H9 (cell line): ENCODE measurements at regions not wholly inside any gene's neighbourhood (a gene's known extent, or its start where the extent isn't known, plus 50 kb on each side); places are given as distances from the start of the nearest gene placed in this dataset.

Experiments used
- DNase-seq: peaks from one replicate; pipeline ENCODE4 v3.0.0-alpha.2; 2017
- H2AFZ ChIP-seq: one replicate; pipeline ENCODE4 v1.6.1; 2013; ENCODE audit warnings: mild to moderate bottlenecking, low read length, control low read depth, moderate library complexity
- H2AK5ac ChIP-seq: 2 replicates; pipeline ENCODE4 v1.6.1; 2013; ENCODE audit warnings: low read length, control low read depth, mixed read lengths; ENCODE audit not compliant: insufficient read length
- H2BK120ac ChIP-seq: one replicate; pipeline ENCODE4 v1.6.1; 2013; ENCODE audit warnings: low read depth, mild to moderate bottlenecking, low read length, control low read depth, inconsistent platforms; ENCODE audit not compliant: poor library complexity, severe bottlenecking
- H2BK12ac ChIP-seq: 2 replicates; pipeline ENCODE4 v1.6.1; 2013; ENCODE audit warnings: low read length, control low read depth, mixed read lengths, low read depth; ENCODE audit not compliant: insufficient read length
- H2BK15ac ChIP-seq: 2 replicates; pipeline ENCODE4 v1.6.1; 2013; ENCODE audit warnings: low read depth, low read length, control low read depth
- H2BK20ac ChIP-seq: one replicate; pipeline ENCODE4 v1.6.1; 2013; ENCODE audit warnings: low read depth, mild to moderate bottlenecking, low read length, control low read depth, inconsistent platforms; ENCODE audit not compliant: poor library complexity, severe bottlenecking
- H2BK5ac ChIP-seq: 2 replicates; pipeline ENCODE4 v1.6.1; 2013; ENCODE audit warnings: low read length, control low read depth, mixed read lengths; ENCODE audit not compliant: insufficient read length
- H3K14ac ChIP-seq: 2 replicates; pipeline ENCODE4 v1.6.1; 2013; ENCODE audit warnings: low read length, control low read depth; ENCODE audit not compliant: insufficient read depth
- H3K18ac ChIP-seq: 2 replicates; pipeline ENCODE4 v1.6.1; 2013; ENCODE audit warnings: low read depth, mild to moderate bottlenecking, mixed read lengths, low read length, control low read depth; ENCODE audit not compliant: insufficient read length
- H3K23ac ChIP-seq: 2 replicates; pipeline ENCODE4 v1.6.1; 2013; ENCODE audit warnings: low read length, control low read depth, mixed read lengths, low read depth; ENCODE audit not compliant: insufficient read length
- H3K23me2 ChIP-seq: 2 replicates; pipeline ENCODE4 v1.6.1; 2013; ENCODE audit warnings: low read depth, mild to moderate bottlenecking, mixed read lengths, low read length, control low read depth; ENCODE audit not compliant: insufficient read length, poor library complexity, severe bottlenecking
- H3K27ac ChIP-seq: 2 replicates; pipeline ENCODE4 v1.5.1; 2013; ENCODE audit warnings: low read length, control low read depth, mixed read lengths, low read depth; ENCODE audit not compliant: insufficient read length
- H3K27me3 ChIP-seq: 2 replicates; pipeline ENCODE4 v1.6.1; 2013; ENCODE audit warnings: low read length, control low read depth, inconsistent platforms; ENCODE audit not compliant: insufficient read depth
- H3K4ac ChIP-seq: 2 replicates; pipeline ENCODE4 v1.6.1; 2013; ENCODE audit warnings: low read depth, mild to moderate bottlenecking, control low read depth, inconsistent platforms, low read length, moderate library complexity
- H3K4me1 ChIP-seq: 2 replicates; pipeline ENCODE4 v1.6.1; 2013; ENCODE audit warnings: low read length, control low read depth, inconsistent platforms; ENCODE audit not compliant: insufficient read depth
- H3K4me2 ChIP-seq: 2 replicates; pipeline ENCODE4 v1.6.1; 2013; ENCODE audit warnings: low read length, control low read depth, mixed read lengths; ENCODE audit not compliant: insufficient read length, insufficient read depth
- H3K56ac ChIP-seq: 2 replicates; pipeline ENCODE4 v1.6.1; 2013; ENCODE audit warnings: low read depth, mild to moderate bottlenecking, mixed read lengths, low read length, control low read depth; ENCODE audit not compliant: insufficient read length
- H3K79me1 ChIP-seq: 2 replicates; pipeline ENCODE4 v1.6.1; 2013; ENCODE audit warnings: low read depth, mild to moderate bottlenecking, moderate library complexity, low read length, control low read depth, inconsistent platforms; ENCODE audit not compliant: insufficient read depth, poor library complexity, severe bottlenecking
- H3K79me2 ChIP-seq: 2 replicates; pipeline ENCODE4 v1.6.1; 2013; ENCODE audit warnings: low read length, control low read depth, inconsistent platforms; ENCODE audit not compliant: insufficient read depth
- H3K9ac ChIP-seq: 2 replicates; pipeline ENCODE4 v1.6.1; 2013; ENCODE audit warnings: low read length, control low read depth, mixed read lengths; ENCODE audit not compliant: insufficient read length; ENCODE audit errors: extremely low read depth
- H3K9me3 ChIP-seq: one replicate; pipeline ENCODE4 v1.6.1; 2013; ENCODE audit warnings: low read depth, low read length, inconsistent platforms; ENCODE audit not compliant: control insufficient read depth
- H3T11ph ChIP-seq: one replicate; pipeline ENCODE4 v1.6.1; 2013; ENCODE audit warnings: mild to moderate bottlenecking, low read length, control low read depth, inconsistent platforms
- H4K20me1 ChIP-seq: one replicate; pipeline ENCODE4 v1.6.1; 2013; ENCODE audit not compliant: control insufficient read depth, insufficient read length, insufficient read depth
- H4K5ac ChIP-seq: 2 replicates; pipeline ENCODE4 v1.6.1; 2013; ENCODE audit warnings: low read depth, mild to moderate bottlenecking, mixed read lengths, low read length, control low read depth; ENCODE audit not compliant: insufficient read length
- H4K8ac ChIP-seq: replicated peaks from 2 replicates; pipeline ENCODE4 v1.6.1; 2013; ENCODE audit warnings: low read length, control low read depth, mixed read lengths, low read depth; ENCODE audit not compliant: insufficient read length
- H4K91ac ChIP-seq: 2 replicates; pipeline ENCODE4 v1.6.1; 2013; ENCODE audit warnings: low read depth, mild to moderate bottlenecking, moderate library complexity, mixed read lengths, low read length, control low read depth; ENCODE audit not compliant: insufficient read length
- H3K27ac Mint-ChIP-seq, 3 experiments: 2 replicates in 2 of 3; 3 replicates in 1 of 3; pipeline ENCODE4 v1.8.0; 2020 to 2021; ENCODE audit warnings: mixed read lengths in 3 of 3, mild to moderate bottlenecking in 1 of 3, moderate library complexity in 1 of 3
- H3K27me3 Mint-ChIP-seq: 2 replicates; pipeline ENCODE4 v1.8.0; 2021; ENCODE audit warnings: low read depth, mild to moderate bottlenecking, moderate library complexity, mixed read lengths
- H3K36me3 Mint-ChIP-seq, 3 experiments: 2 replicates in 2 of 3; 3 replicates in 1 of 3; pipeline ENCODE4 v1.8.0; 2020 to 2021; ENCODE audit warnings: low read depth in 3 of 3, mixed read lengths in 3 of 3; ENCODE audit not compliant: insufficient read depth in 1 of 3
- H3K4me1 Mint-ChIP-seq, 2 experiments: 2 replicates each; pipeline ENCODE4 v1.8.0; 2020; ENCODE audit warnings: mixed read lengths in 2 of 2
- H3K4me3 Mint-ChIP-seq, 2 experiments: 2 replicates in 1 of 2; 3 replicates in 1 of 2; pipeline ENCODE4 v1.8.0; 2020 to 2021; ENCODE audit warnings: mild to moderate bottlenecking in 2 of 2, mixed read lengths in 2 of 2, moderate library complexity in 1 of 2
- H3K9me3 Mint-ChIP-seq, 2 experiments: 2 replicates in 1 of 2; 3 replicates in 1 of 2; pipeline ENCODE4 v1.8.0; 2020; ENCODE audit warnings: mild to moderate bottlenecking in 2 of 2, mixed read lengths in 2 of 2, moderate library complexity in 1 of 2
- WGBS: extraction: QIAGEN DNeasy Blood & Tissue Kit; methylation state at CpG from one replicate; pipeline ENCODE4 v1.1.7; 2013; ENCODE audit warnings: missing lambda C conversion rate, low lambda C conversion rate, mixed read lengths; ENCODE audit not compliant: insufficient read length; ENCODE audit errors: extremely low coverage; 5-methylcytosine and 5-hydroxymethylcytosine counted together
- TF ChIP-seq, protein P1 (sequence below): fragments of 200-600 bp; sonication (generic); conservative IDR thresholded peaks from 3 replicates; pipeline ENCODE4 v1.8.0; 2021; ENCODE audit warnings: antibody characterized with exemption, mild to moderate bottlenecking

DNA sequence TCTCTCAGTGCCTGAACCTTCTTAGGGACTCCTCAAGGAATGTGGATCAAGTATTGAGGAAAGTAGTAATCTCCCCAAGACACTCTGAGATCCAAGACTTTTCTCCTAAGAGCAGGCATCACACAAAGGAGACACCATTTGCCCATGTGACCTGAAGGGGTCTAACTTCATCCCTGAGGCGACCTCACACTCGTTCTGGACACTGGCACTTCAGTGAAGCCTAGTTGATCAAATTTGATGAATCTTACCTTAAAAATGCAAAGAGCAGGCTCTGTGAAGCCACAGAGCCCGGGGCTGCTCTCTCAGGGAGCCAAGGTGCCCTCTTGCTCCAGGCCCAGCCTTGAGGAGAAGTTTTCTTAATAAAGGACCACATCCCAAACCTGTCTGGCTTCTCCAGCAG, 64.3 kb downstream of the SCN11A start:
- H3K14ac ChIP-seq, result no peak overlapping the region
- Mint-ChIP-seq H3K36me3 (peaks cover 0 to 8% (median 0%) of the 10 kb centered on the region in 3 experiments; a peak in 1 of 7 replicates), H3K9me3 (peaks cover 0 to 3% of the 10 kb centered on the region in 2 experiments; a peak in 3 of 5 replicates), H3K4me3 (no peak overlapping the region), H3K4me1 (peaks cover 26 to 32% of the 10 kb centered on the region in 2 experiments), H3K27ac (no peak overlapping the region), H3K27me3 (peaks cover 2% of the 10 kb centered on the region; the same call in 1 of the 2 replicates)
- H2BK12ac ChIP-seq, result no peak overlapping the region
- no CpG with 5 or more reads among the region's 3 CpGs for WGBS
- H2BK5ac ChIP-seq, result no peak overlapping the region
- no peak overlapping the region for H3K18ac ChIP-seq
- no peak overlapping the region for H2BK15ac ChIP-seq
- no peak overlapping the region for H3K4ac ChIP-seq
- H3K27ac ChIP-seq, result no peak overlapping the region
- H3K79me2 ChIP-seq, result no peaks in the 10 kb centered on the region
- H2BK20ac ChIP-seq, result no peak overlapping the region
- no peak overlapping the region for H3K9ac ChIP-seq
- DNase-seq, result no peak
- H4K91ac ChIP-seq, result no peak overlapping the region
- no peaks in the 10 kb centered on the region for H4K20me1 ChIP-seq
- no peak overlapping the region for H3K4me2 ChIP-seq
- H3K4me1 ChIP-seq, result peaks cover 3% of the 10 kb centered on the region; the same call in 1 of the 2 replicates
- no peaks in the 10 kb centered on the region for H3K27me3 ChIP-seq
- H3K23ac ChIP-seq, result no peak overlapping the region
- no peaks in the 10 kb centered on the region for H3K23me2 ChIP-seq
- no peaks in the 10 kb centered on the region for H3K9me3 ChIP-seq
- no peak overlapping the region for H4K5ac ChIP-seq
- TF ChIP-seq, protein P1, sequence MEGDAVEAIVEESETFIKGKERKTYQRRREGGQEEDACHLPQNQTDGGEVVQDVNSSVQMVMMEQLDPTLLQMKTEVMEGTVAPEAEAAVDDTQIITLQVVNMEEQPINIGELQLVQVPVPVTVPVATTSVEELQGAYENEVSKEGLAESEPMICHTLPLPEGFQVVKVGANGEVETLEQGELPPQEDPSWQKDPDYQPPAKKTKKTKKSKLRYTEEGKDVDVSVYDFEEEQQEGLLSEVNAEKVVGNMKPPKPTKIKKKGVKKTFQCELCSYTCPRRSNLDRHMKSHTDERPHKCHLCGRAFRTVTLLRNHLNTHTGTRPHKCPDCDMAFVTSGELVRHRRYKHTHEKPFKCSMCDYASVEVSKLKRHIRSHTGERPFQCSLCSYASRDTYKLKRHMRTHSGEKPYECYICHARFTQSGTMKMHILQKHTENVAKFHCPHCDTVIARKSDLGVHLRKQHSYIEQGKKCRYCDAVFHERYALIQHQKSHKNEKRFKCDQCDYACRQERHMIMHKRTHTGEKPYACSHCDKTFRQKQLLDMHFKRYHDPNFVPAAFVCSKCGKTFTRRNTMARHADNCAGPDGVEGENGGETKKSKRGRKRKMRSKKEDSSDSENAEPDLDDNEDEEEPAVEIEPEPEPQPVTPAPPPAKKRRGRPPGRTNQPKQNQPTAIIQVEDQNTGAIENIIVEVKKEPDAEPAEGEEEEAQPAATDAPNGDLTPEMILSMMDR, result no peak
- no peak overlapping the region for H2AK5ac ChIP-seq
- no peak overlapping the region for H4K8ac ChIP-seq
- H2AFZ ChIP-seq, result no peak overlapping the region
- H3K79me1 ChIP-seq, result no peaks in the 10 kb centered on the region
- H3T11ph ChIP-seq, result no peak overlapping the region
- H3K56ac ChIP-seq, result no peak overlapping the region
- no peak overlapping the region for H2BK120ac ChIP-seq
